SK-N-SH (cell line): ENCODE measurements at regions not wholly inside any gene's neighbourhood (a gene's known extent, or its start where the extent isn't known, plus 50 kb on each side); places are given as distances from the start of the nearest gene placed in this dataset.

ENCODE experiments used
- CTCF ChIA-PET: fragments of 300-600, 350-600 bp; formaldehyde crosslinking; extraction: SDS; loops from one replicate; lab custom pipeline; 2021; lab: Yijun Ruan, JAX
- POLR2A ChIA-PET: fragments of 350-600 bp; sonication (Branson Sonifier 250); formaldehyde crosslinking; extraction: SDS; loops from one replicate; lab custom pipeline; 2020; ENCODE audit warnings: antibody characterized with exemption, inconsistent platforms; lab: Yijun Ruan, JAX
- DNase-seq: peaks from one replicate; pipeline ENCODE4 v3.0.0; 2012
- H2AFZ ChIP-seq: fragments of 200-600 bp; sonication (generic); 2 replicates; pipeline ENCODE4 v1.8.1; 2016; ENCODE audit warnings: antibody characterized with exemption, mild to moderate bottlenecking, low read depth
- H3F3A ChIP-seq: fragments of 200-600 bp; sonication (generic); replicated peaks from 2 replicates; pipeline ENCODE3; 2016; ENCODE audit warnings: antibody characterized with exemption, mild to moderate bottlenecking; ENCODE audit not compliant: insufficient read depth
- H3K27ac ChIP-seq, 2 experiments: fragments of 200-500 bp in 1 of 2; fragments of 200-600 bp in 1 of 2; sonication (Bioruptor generic) in 1 of 2; sonication (generic), shearing (Covaris generic) in 1 of 2; 2 replicates each; pipeline versions ENCODE4 v1.5.1 to v1.6.1; 2014 to 2016; ENCODE audit warnings: low read depth in 2 of 2, inconsistent platforms in 1 of 2, low read length in 1 of 2, mild to moderate bottlenecking in 1 of 2, mixed read lengths in 1 of 2
- H3K27me3 ChIP-seq: fragments of 200-600 bp; sonication (generic), shearing (Covaris generic); 2 replicates; pipeline ENCODE4 v1.6.1; 2016; ENCODE audit warnings: mixed run types; ENCODE audit not compliant: insufficient read depth
- H3K36me3 ChIP-seq, 2 experiments: fragments of 200-500 bp in 1 of 2; fragments of 200-600 bp in 1 of 2; sonication (Bioruptor generic) in 1 of 2; sonication (generic) in 1 of 2; replicated peaks in 1 of 2; 2 replicates each; pipeline versions ENCODE3 to v1.5.1; 2014 to 2016; ENCODE audit warnings: low read length in 1 of 2, mild to moderate bottlenecking in 1 of 2; ENCODE audit not compliant: insufficient read depth in 2 of 2, control insufficient read depth in 1 of 2
- H3K4me1 ChIP-seq, 2 experiments: fragments of 200-500 bp in 1 of 2; fragments of 200-600 bp in 1 of 2; sonication (Bioruptor generic) in 1 of 2; sonication (generic), shearing (Covaris generic) in 1 of 2; 2 replicates each; pipeline versions ENCODE4 v1.5.1 to v1.6.1; 2014 to 2016; ENCODE audit warnings: low read depth in 1 of 2, low read length in 1 of 2, mixed run types in 1 of 2; ENCODE audit not compliant: insufficient read depth in 2 of 2, control insufficient read depth in 1 of 2
- H3K4me2 ChIP-seq: fragments of 200-600 bp; sonication (generic), shearing (Covaris generic); 2 replicates; pipeline ENCODE4 v1.6.1; 2017; ENCODE audit warnings: mixed run types
- H3K4me3 ChIP-seq, 2 experiments: fragments of 200-500 bp in 1 of 2; fragments of 200-600 bp in 1 of 2; sonication (Bioruptor generic) in 1 of 2; sonication (generic), shearing (Covaris generic) in 1 of 2; 2 replicates each; pipeline versions ENCODE4 v1.5.1 to v1.8.1; 2014 to 2016; ENCODE audit warnings: low read depth in 2 of 2, inconsistent platforms in 1 of 2, low read length in 1 of 2, mild to moderate bottlenecking in 1 of 2, mixed read lengths in 1 of 2, moderate library complexity in 1 of 2
- H3K79me2 ChIP-seq: fragments of 200-600 bp; sonication (generic); 2 replicates; pipeline ENCODE4 v1.8.1; 2017; ENCODE audit warnings: mild to moderate bottlenecking; ENCODE audit not compliant: insufficient read depth
- H3K9ac ChIP-seq: fragments of 200-600 bp; sonication (generic); 2 replicates; pipeline ENCODE4 v1.6.1; 2017; ENCODE audit warnings: mixed run types
- H3K9me2 ChIP-seq: fragments of 200-600 bp; sonication (generic); 2 replicates; pipeline ENCODE4 v1.6.1; 2017; ENCODE audit warnings: mixed run types
- H3K9me3 ChIP-seq: fragments of 200-600 bp; sonication (generic); 2 replicates; pipeline ENCODE4 v1.6.1; 2017; ENCODE audit warnings: mixed run types, mild to moderate bottlenecking, moderate library complexity
- H4K20me1 ChIP-seq: fragments of 200-600 bp; sonication (generic); 2 replicates; pipeline ENCODE4 v1.6.1; 2017; ENCODE audit warnings: mild to moderate bottlenecking, mixed run types; ENCODE audit not compliant: insufficient read depth
- CHD2 ChIP-seq: fragments of 150-350 bp; IDR thresholded peaks from 2 replicates; pipeline ENCODE4 v1.6.1; 2018; ENCODE audit warnings: low read length; ENCODE audit not compliant: partially characterized antibody
- CTCF ChIP-seq: fragments of 200-600 bp; sonication (generic); IDR thresholded peaks from 2 replicates; pipeline ENCODE4 v1.6.1; 2017; ENCODE audit warnings: antibody characterized with exemption, mild to moderate bottlenecking, moderate library complexity
- ELF1 ChIP-seq: IDR thresholded peaks from 2 replicates; pipeline ENCODE4 v1.4.0; 2012
- EZH2phosphoT487 ChIP-seq: fragments of 200-600 bp; sonication (generic); IDR thresholded peaks from 2 replicates; pipeline ENCODE4 v1.6.1; 2017; ENCODE audit warnings: low read depth, mixed run types, mild to moderate bottlenecking, antibody characterized with exemption, moderate library complexity, borderline replicate concordance
- FOXJ3 ChIP-seq: sonication (generic); formaldehyde crosslinking; IDR thresholded peaks from 2 replicates; pipeline ENCODE4 v1.5.1; 2020; ENCODE audit warnings: mild to moderate bottlenecking, missing genetic modification reagents
- GATA2 ChIP-seq: sonication (generic); formaldehyde crosslinking; IDR thresholded peaks from 2 replicates; pipeline ENCODE4 v1.5.0; 2020; ENCODE audit warnings: mild to moderate bottlenecking, missing genetic modification reagents
- IRF3 ChIP-seq: fragments of 150-350 bp; IDR thresholded peaks from 2 replicates; pipeline ENCODE4 v1.6.1; 2016; ENCODE audit warnings: mild to moderate bottlenecking, low read depth, low read length
- NRF1 ChIP-seq: IDR thresholded peaks from 2 replicates; pipeline ENCODE4 v1.6.1; 2012; ENCODE audit warnings: low read depth, mild to moderate bottlenecking, low read length
- SMC3 ChIP-seq: IDR thresholded peaks from 2 replicates; pipeline ENCODE4 v1.6.1; 2012; ENCODE audit warnings: low read depth, low read length, improper control_type of control experiment
- TAF1 ChIP-seq: IDR thresholded peaks from 2 replicates; pipeline ENCODE4 v1.6.1; 2012; ENCODE audit warnings: low read depth, mild to moderate bottlenecking, low read length, moderate library complexity, borderline replicate concordance
- TCF12 ChIP-seq: IDR thresholded peaks from 2 replicates; pipeline ENCODE4 v1.4.0; 2012
- TF ChIP-seq, protein P1 (sequence below): IDR thresholded peaks from 2 replicates; pipeline ENCODE4; 2012
- TF ChIP-seq, protein P2 (sequence below): IDR thresholded peaks from 2 replicates; pipeline ENCODE4 v1.6.1; 2012; ENCODE audit warnings: mild to moderate bottlenecking, low read depth, low read length, moderate library complexity
- TF ChIP-seq, protein P3 (sequence below): IDR thresholded peaks from 2 replicates; pipeline ENCODE4 v1.4.0; 2012; ENCODE audit warnings: low read depth, borderline replicate concordance

GRCh38 chr14:89000007-89000942 is 175.8 kb downstream of the TTC8 start (continued):
- no peak for TF ChIP-seq NRF1
- TF ChIP-seq ELF1 = no peak
- peak; percentile 60 for TF ChIP-seq TCF12
- TF ChIP-seq, protein P1, sequence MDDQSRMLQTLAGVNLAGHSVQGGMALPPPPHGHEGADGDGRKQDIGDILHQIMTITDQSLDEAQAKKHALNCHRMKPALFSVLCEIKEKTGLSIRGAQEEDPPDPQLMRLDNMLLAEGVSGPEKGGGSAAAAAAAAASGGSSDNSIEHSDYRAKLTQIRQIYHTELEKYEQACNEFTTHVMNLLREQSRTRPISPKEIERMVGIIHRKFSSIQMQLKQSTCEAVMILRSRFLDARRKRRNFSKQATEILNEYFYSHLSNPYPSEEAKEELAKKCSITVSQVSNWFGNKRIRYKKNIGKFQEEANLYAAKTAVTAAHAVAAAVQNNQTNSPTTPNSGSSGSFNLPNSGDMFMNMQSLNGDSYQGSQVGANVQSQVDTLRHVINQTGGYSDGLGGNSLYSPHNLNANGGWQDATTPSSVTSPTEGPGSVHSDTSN = peak; percentile 69
- no peak for TF ChIP-seq FOXJ3
- no peak for TF ChIP-seq TAF1
- no peak for TF ChIP-seq IRF3
- no peak for TF ChIP-seq CTCF
- TF ChIP-seq, protein P2, sequence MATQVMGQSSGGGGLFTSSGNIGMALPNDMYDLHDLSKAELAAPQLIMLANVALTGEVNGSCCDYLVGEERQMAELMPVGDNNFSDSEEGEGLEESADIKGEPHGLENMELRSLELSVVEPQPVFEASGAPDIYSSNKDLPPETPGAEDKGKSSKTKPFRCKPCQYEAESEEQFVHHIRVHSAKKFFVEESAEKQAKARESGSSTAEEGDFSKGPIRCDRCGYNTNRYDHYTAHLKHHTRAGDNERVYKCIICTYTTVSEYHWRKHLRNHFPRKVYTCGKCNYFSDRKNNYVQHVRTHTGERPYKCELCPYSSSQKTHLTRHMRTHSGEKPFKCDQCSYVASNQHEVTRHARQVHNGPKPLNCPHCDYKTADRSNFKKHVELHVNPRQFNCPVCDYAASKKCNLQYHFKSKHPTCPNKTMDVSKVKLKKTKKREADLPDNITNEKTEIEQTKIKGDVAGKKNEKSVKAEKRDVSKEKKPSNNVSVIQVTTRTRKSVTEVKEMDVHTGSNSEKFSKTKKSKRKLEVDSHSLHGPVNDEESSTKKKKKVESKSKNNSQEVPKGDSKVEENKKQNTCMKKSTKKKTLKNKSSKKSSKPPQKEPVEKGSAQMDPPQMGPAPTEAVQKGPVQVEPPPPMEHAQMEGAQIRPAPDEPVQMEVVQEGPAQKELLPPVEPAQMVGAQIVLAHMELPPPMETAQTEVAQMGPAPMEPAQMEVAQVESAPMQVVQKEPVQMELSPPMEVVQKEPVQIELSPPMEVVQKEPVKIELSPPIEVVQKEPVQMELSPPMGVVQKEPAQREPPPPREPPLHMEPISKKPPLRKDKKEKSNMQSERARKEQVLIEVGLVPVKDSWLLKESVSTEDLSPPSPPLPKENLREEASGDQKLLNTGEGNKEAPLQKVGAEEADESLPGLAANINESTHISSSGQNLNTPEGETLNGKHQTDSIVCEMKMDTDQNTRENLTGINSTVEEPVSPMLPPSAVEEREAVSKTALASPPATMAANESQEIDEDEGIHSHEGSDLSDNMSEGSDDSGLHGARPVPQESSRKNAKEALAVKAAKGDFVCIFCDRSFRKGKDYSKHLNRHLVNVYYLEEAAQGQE = no peak

DNA sequence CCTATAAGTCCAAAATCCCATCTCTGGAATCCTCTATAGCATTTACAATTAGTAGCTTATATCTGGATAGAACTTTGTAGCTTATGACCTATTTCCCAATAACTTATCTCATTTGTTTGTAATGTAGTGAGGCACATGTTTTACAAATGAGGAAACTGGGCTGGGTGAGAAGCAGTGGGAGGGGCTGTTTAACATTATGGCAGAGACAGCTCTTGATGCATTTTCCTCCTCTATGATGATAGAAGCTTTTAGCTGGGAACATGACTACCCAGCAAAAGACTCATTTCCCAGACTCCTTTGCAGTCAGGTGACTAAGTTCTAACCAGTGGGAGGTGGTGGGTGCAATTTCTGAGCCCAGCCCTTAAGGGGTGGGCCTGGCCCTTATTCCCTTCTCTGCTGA is 179.7 kb downstream of the TTC8 start:
- H3K4me1 ChIP-seq = peaks cover 3 to 21% of the 10 kb centered on the region in 2 experiments; a peak in 1 of 4 replicates
- no peak overlapping the region for H3K4me3 ChIP-seq
- no peak overlapping the region for H3K9ac ChIP-seq
- H3K9me3 ChIP-seq = no peaks in the 10 kb centered on the region
- DNase-seq = no peak
- POLR2A ChIA-PET = no interaction called here
- no peak overlapping the region for H3K27ac ChIP-seq
- no peaks in the 10 kb centered on the region for H4K20me1 ChIP-seq
- no peak overlapping the region for H3K4me2 ChIP-seq
- TF ChIP-seq CHD2 (no peak), SMC3 (no peak), EZH2phosphoT487 (no peak), FOXJ3 (no peak), GATA2 (CRISPR knock-in tag) (no peak)
- TF ChIP-seq, protein P3, sequence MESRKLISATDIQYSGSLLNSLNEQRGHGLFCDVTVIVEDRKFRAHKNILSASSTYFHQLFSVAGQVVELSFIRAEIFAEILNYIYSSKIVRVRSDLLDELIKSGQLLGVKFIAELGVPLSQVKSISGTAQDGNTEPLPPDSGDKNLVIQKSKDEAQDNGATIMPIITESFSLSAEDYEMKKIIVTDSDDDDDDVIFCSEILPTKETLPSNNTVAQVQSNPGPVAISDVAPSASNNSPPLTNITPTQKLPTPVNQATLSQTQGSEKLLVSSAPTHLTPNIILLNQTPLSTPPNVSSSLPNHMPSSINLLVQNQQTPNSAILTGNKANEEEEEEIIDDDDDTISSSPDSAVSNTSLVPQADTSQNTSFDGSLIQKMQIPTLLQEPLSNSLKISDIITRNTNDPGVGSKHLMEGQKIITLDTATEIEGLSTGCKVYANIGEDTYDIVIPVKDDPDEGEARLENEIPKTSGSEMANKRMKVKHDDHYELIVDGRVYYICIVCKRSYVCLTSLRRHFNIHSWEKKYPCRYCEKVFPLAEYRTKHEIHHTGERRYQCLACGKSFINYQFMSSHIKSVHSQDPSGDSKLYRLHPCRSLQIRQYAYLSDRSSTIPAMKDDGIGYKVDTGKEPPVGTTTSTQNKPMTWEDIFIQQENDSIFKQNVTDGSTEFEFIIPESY = no peak
- H3K79me2 ChIP-seq = no peaks in the 10 kb centered on the region
- CTCF ChIA-PET = interaction anchor here (0.9 to 2.0 kb wide), 3 partner anchors 9 to 151 kb away, joined by 3 to 7 read pairs (median 3); no protein-coding TSS in a partner anchor
- H2AFZ ChIP-seq = no peak overlapping the region
- H3K36me3 ChIP-seq = no peaks in the 10 kb centered on the region
- no peaks in the 10 kb centered on the region for H3K27me3 ChIP-seq
- H3K9me2 ChIP-seq = no peaks in the 10 kb centered on the region
- H3F3A ChIP-seq = no peaks in the 10 kb centered on the region
